Activated naive CD4-positive, alpha-beta T cell treated with anti-CD3 and anti-CD28 coated beads, Interleukin-2, amount 10 ng/mL, durations not matched to agents 7 days and 5 days (primary cell): ENCODE measurements at regions not wholly inside any gene's neighbourhood (a gene's known extent, or its start where the extent isn't known, plus 50 kb on each side); places are given as distances from the start of the nearest gene placed in this dataset.

ENCODE experiments used
- CTCF ChIA-PET: fragments of 350-600 bp; sonication (Branson Sonifier 250); formaldehyde crosslinking; loops from one replicate; lab custom pipeline; 2021; ENCODE audit warnings: antibody characterized with exemption; lab: Charles Lee
- DNase-seq: peaks from one replicate; pipeline ENCODE4 v3.0.0-alpha.2; 2020
- H3K27ac Mint-ChIP-seq: one replicate; pipeline ENCODE4 v1.8.0; 2021; ENCODE audit warnings: mild to moderate bottlenecking, moderate library complexity, mixed read lengths
- H3K27me3 Mint-ChIP-seq: one replicate; pipeline ENCODE4 v1.8.0; 2021; ENCODE audit warnings: mild to moderate bottlenecking, mixed read lengths
- H3K36me3 Mint-ChIP-seq: one replicate; pipeline ENCODE4 v1.8.0; 2021; ENCODE audit warnings: mixed read lengths
- H3K4me1 Mint-ChIP-seq: one replicate; pipeline ENCODE4 v1.8.0; 2021; ENCODE audit warnings: mixed read lengths
- H3K4me3 Mint-ChIP-seq: one replicate; pipeline ENCODE4 v1.8.0; 2021; ENCODE audit warnings: mild to moderate bottlenecking, moderate library complexity, mixed read lengths
- H3K9me3 Mint-ChIP-seq: one replicate; pipeline ENCODE4 v1.8.0; 2021; ENCODE audit warnings: mixed read lengths

DNA sequence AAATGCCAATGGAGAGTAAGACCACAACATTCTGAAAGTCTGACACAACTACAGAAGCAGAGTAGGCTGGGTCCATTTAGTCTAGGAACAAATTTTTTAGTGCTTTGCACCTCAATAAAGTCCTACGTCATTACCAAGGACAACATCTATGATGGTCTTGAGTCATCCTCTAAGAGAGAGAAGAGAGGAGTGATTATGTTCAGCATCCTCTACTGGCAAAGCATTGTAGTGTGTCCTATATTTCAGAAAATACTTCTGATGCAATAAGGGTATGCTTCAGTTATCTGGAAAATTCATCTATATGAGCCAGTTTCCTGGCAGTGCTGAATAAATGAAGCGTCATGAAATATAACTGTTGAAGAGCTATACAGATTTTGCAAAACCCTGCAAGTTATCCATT lies 95.6 kb downstream of the P2RY1 start:
- H3K4me3 Mint-ChIP-seq = no peak overlapping the region
- no peaks in the 10 kb centered on the region for H3K9me3 Mint-ChIP-seq
- no peaks in the 10 kb centered on the region for H3K27me3 Mint-ChIP-seq
- H3K36me3 Mint-ChIP-seq = no peaks in the 10 kb centered on the region
- CTCF ChIA-PET = no interaction called here
- no peaks in the 10 kb centered on the region for H3K4me1 Mint-ChIP-seq
- DNase-seq = no peak
- H3K27ac Mint-ChIP-seq = no peak overlapping the region

DNA sequence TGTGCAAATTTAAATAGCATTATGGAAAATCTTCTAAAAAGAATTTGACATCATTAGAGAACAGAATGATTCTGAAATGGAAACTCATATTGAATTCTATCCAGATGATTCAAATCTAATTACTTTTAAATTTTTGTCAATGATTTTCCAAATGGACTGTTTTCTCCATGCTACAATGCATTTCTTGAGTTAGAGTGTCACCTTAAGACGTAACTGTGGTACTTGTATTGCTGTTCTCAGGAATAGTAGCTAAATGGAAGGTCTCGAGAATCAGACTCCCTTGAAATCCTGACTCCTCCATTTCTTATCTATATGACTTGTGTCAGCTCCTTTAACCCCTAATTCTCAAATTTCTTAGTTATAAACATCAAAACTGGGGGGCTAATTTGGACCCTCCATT lies 102.3 kb downstream of the P2RY1 start:
- H3K27ac Mint-ChIP-seq = no peak overlapping the region
- DNase-seq = no peak
- CTCF ChIA-PET = no interaction called here
- H3K4me1 Mint-ChIP-seq = no peaks in the 10 kb centered on the region
- no peaks in the 10 kb centered on the region for H3K9me3 Mint-ChIP-seq
- H3K36me3 Mint-ChIP-seq = no peaks in the 10 kb centered on the region
- H3K4me3 Mint-ChIP-seq = no peak overlapping the region
- no peaks in the 10 kb centered on the region for H3K27me3 Mint-ChIP-seq

DNA sequence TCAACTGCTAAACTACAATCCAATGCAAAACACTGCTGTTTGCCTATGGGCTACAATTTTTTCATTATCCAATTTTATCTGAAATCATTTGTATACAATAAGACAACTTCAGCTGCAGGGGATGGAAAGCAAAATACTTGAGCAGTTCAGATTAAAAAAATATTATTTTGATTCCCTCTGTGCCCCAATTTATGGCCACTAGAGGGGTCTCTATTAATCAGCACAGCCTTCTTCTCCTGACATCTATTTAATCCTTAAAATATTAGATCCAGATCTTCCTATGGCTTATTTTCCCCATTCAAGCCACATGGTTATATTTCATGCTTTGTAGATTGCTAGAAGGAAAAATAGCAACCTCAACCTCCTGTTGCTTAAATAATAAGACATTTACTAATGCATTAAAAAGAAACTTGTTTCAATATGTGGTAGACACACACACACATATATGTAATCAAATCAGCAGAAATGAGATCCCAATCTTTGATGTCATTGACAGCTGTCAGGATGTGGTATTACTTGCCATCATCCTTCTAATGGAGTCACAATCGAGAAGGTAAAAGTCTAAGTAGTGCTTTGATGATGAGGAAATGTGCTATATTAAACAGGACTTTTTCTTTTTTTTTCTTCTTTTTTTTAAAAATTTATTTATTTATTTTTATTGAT lies 104.2 kb downstream of the P2RY1 start:
- Mint-ChIP-seq H3K9me3 (no peaks in the 10 kb centered on the region), H3K27me3 (no peaks in the 10 kb centered on the region), H3K27ac (no peak overlapping the region), H3K36me3 (no peaks in the 10 kb centered on the region), H3K4me1 (no peaks in the 10 kb centered on the region), H3K4me3 (no peak overlapping the region)
- DNase-seq = no peak
- CTCF ChIA-PET = no interaction called here

DNA sequence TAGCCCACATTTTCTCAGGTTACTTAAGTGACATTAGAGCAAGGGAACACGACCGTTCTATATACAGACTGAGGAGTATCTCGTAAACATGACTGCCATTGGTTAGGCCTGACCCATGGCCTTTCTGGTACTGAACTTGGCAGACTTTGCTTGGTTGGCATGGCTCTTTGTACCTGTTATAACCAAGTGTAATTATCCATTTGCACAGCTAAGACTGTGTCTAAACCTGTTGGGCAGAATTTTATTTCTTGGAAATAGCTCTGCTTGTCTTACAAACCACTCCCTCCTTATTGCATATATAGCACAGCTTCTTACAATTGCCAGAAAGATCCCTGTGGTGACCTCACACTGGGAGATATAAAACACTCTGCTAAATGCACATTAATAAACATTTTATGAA lies 106.9 kb downstream of the P2RY1 start:
- H3K4me1 Mint-ChIP-seq = no peaks in the 10 kb centered on the region
- H3K27ac Mint-ChIP-seq = no peak overlapping the region
- DNase-seq = no peak
- H3K36me3 Mint-ChIP-seq = no peaks in the 10 kb centered on the region
- H3K4me3 Mint-ChIP-seq = no peak overlapping the region
- H3K27me3 Mint-ChIP-seq = no peaks in the 10 kb centered on the region
- CTCF ChIA-PET = no interaction called here
- no peaks in the 10 kb centered on the region for H3K9me3 Mint-ChIP-seq

DNA sequence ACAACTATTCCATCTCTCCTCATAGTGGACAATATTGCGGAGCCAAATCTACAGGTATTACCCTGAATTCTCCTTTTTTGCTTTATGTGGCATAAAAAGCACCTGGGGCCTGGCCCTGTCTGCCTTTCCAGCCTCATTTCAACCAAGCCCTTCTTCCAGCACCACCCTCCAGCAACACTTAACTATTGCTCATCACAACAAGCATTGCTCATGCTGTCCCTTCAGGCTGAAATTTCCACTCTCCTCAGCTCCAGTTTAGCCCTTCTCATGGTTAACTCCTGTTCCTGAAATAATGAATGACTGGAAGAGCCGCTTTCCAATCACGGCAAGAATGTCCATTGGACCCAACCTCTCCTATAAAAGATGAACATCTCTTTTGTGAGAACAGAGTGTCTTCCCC lies 107.4 kb downstream of the P2RY1 start:
- no peak overlapping the region for H3K27ac Mint-ChIP-seq
- no peaks in the 10 kb centered on the region for H3K27me3 Mint-ChIP-seq
- no peaks in the 10 kb centered on the region for H3K4me1 Mint-ChIP-seq
- H3K36me3 Mint-ChIP-seq = no peaks in the 10 kb centered on the region
- CTCF ChIA-PET = no interaction called here
- no peak for DNase-seq
- no peaks in the 10 kb centered on the region for H3K9me3 Mint-ChIP-seq
- no peak overlapping the region for H3K4me3 Mint-ChIP-seq

DNA sequence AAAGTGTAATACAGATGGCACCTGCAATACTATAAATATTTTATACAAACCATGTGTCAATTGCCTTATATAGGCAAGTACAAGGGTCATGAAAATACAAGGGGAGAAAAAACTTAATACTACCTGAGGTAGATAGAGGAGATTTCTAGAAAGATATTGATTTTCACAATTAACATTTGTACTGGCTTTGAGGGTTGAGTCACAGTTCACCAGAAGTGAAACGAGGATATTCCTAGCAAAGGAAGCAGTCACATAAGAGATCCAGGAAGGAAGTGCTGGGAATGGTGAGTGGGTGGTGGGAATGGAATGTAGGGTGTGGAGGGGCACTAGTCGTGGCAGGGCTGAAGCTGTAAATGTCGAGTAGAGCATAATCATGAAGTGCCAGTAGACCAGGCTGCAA lies 108.7 kb downstream of the P2RY1 start:
- DNase-seq = no peak
- CTCF ChIA-PET = no interaction called here
- Mint-ChIP-seq H3K27me3 (no peaks in the 10 kb centered on the region), H3K9me3 (no peaks in the 10 kb centered on the region), H3K27ac (no peak overlapping the region), H3K36me3 (no peaks in the 10 kb centered on the region), H3K4me3 (no peak overlapping the region), H3K4me1 (no peaks in the 10 kb centered on the region)

DNA sequence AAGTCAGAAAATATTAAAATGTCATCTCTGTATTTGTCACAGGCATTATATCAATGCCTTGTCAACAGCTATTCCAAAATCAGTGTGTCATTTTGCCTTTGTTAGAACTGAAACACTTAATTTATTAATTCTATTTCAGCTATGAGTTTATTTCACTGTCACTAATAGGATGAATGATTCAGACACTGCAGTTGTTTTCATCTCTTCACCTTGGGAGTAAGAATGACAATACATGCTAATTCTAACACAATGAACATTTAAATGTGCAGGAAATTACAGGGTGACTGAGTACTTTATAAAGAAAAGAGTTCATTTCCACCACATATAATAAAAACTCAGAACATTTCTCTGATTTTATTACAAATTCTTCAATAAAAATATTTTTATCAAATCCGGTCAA lies 109.7 kb downstream of the P2RY1 start:
- Mint-ChIP-seq H3K9me3 (no peaks in the 10 kb centered on the region), H3K27me3 (peaks cover 4% of the 10 kb centered on the region), H3K36me3 (no peaks in the 10 kb centered on the region), H3K27ac (no peak overlapping the region), H3K4me1 (no peaks in the 10 kb centered on the region), H3K4me3 (no peak overlapping the region)
- no peak for DNase-seq
- CTCF ChIA-PET = interaction anchor here (0.6 kb wide), 1 partner anchor 292 kb away, joined by 3 read pairs; no protein-coding TSS in a partner anchor

DNA sequence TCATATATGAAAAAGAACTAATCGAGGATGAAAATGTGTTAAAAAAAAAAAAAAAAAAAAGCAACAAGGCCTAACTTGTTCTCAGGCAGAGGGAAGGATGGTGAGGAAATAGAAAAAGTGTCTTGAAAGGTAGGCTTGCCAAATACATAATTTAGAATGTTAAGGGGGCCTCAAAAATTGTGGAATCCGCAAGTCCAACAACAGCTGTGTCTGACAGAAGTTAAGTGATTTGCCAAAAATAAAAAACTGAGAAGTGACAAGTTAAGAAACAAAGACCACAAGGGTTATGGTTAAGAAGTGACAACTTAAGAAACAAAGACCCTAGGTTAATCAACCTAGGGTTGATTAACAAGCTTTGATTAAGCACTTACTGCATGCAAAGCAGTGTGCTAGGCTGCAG lies 110.6 kb downstream of the P2RY1 start:
- CTCF ChIA-PET = no interaction called here
- Mint-ChIP-seq H3K27me3 (peaks cover 4% of the 10 kb centered on the region), H3K4me3 (no peak overlapping the region), H3K36me3 (no peaks in the 10 kb centered on the region), H3K9me3 (no peaks in the 10 kb centered on the region), H3K27ac (no peak overlapping the region), H3K4me1 (no peaks in the 10 kb centered on the region)
- DNase-seq = no peak

DNA sequence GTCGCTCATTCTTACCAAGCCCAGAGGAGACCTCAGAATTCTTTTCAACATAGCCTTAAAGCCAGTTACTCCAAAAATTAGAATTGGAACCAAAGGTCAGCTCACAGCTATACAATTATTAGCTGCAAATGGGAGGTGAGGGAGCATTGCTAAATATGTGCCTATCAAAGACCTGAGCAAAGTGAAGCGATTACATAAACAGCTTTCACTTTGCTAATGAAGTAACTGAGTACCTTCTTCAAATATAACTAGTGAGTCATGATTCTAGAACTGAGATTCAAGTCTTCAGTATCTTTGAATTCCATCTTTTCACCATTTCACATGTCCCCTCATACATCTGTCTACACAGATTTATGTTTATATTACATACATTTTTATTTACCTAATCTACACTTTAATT lies 122.6 kb downstream of the P2RY1 start:
- no peaks in the 10 kb centered on the region for H3K4me1 Mint-ChIP-seq
- CTCF ChIA-PET = no interaction called here
- no peaks in the 10 kb centered on the region for H3K27me3 Mint-ChIP-seq
- H3K27ac Mint-ChIP-seq = no peak overlapping the region
- H3K4me3 Mint-ChIP-seq = no peak overlapping the region
- H3K9me3 Mint-ChIP-seq = no peaks in the 10 kb centered on the region
- no peak for DNase-seq
- H3K36me3 Mint-ChIP-seq = no peaks in the 10 kb centered on the region

DNA sequence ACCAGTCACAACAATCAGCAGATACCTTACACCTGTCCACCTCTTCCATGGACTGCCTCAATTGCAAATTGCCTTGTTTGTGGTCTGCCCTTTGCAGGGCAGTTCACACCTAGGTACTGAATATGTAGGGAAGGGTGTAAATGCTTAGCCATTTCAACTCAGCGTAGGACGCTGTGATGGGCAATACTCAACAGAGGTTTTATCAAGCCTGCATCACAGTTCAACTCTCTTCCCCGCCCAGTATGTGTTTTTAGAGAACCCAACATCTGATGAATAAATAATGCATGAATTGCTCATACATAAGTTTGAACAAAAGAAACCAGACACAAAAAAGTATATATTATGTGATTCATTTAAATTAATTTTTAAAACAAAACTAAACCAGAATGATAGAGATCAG lies 124.4 kb downstream of the P2RY1 start:
- no peak for DNase-seq
- no peaks in the 10 kb centered on the region for H3K27me3 Mint-ChIP-seq
- H3K27ac Mint-ChIP-seq = no peak overlapping the region
- no peaks in the 10 kb centered on the region for H3K36me3 Mint-ChIP-seq
- H3K9me3 Mint-ChIP-seq = no peaks in the 10 kb centered on the region
- H3K4me1 Mint-ChIP-seq = no peaks in the 10 kb centered on the region
- CTCF ChIA-PET = no interaction called here
- H3K4me3 Mint-ChIP-seq = no peak overlapping the region

DNA sequence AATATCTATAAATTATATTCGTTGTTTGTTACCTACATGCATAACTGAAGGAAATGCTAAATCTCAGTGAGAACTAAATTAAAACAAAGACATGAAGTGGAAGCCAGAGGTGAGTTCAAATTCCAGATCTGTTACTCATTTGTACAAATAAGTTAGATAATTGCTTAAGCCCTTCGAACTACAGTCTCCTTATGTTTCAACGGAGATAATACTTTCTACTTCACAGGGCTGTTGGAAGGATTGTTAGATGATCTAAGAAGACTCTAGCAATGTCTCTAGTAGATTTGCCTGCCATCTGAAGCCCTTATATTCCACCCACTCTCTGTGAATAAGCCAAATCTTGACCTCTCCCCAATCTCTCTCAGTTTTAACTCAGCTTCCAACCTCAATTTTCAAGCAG lies 125.8 kb downstream of the P2RY1 start:
- H3K27ac Mint-ChIP-seq = no peak overlapping the region
- H3K36me3 Mint-ChIP-seq = no peaks in the 10 kb centered on the region
- no peak for DNase-seq
- H3K4me1 Mint-ChIP-seq = no peaks in the 10 kb centered on the region
- no peak overlapping the region for H3K4me3 Mint-ChIP-seq
- CTCF ChIA-PET = no interaction called here
- H3K27me3 Mint-ChIP-seq = no peaks in the 10 kb centered on the region
- no peaks in the 10 kb centered on the region for H3K9me3 Mint-ChIP-seq

DNA sequence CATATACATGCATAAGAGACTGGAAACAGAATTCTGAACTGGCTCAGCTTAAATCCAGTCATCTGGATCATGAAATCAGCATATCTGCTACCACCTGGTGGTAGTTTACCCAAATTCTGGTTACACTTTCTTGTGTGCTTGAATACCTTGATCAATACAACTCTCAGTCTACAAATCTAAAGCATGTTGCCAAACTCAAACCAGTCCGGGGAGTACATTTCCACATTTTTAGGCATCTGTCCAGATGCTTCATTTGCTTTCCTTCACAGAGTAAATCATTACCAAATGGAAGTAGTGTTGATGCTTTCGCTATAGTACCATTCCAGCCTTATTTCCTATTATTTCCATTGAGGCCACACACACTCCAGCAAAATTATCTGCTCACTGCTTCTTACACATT lies 126.4 kb downstream of the P2RY1 start:
- no peak overlapping the region for H3K4me3 Mint-ChIP-seq
- CTCF ChIA-PET = no interaction called here
- H3K9me3 Mint-ChIP-seq = no peaks in the 10 kb centered on the region
- no peaks in the 10 kb centered on the region for H3K4me1 Mint-ChIP-seq
- no peak overlapping the region for H3K27ac Mint-ChIP-seq
- H3K27me3 Mint-ChIP-seq = no peaks in the 10 kb centered on the region
- no peak for DNase-seq
- H3K36me3 Mint-ChIP-seq = no peaks in the 10 kb centered on the region

DNA sequence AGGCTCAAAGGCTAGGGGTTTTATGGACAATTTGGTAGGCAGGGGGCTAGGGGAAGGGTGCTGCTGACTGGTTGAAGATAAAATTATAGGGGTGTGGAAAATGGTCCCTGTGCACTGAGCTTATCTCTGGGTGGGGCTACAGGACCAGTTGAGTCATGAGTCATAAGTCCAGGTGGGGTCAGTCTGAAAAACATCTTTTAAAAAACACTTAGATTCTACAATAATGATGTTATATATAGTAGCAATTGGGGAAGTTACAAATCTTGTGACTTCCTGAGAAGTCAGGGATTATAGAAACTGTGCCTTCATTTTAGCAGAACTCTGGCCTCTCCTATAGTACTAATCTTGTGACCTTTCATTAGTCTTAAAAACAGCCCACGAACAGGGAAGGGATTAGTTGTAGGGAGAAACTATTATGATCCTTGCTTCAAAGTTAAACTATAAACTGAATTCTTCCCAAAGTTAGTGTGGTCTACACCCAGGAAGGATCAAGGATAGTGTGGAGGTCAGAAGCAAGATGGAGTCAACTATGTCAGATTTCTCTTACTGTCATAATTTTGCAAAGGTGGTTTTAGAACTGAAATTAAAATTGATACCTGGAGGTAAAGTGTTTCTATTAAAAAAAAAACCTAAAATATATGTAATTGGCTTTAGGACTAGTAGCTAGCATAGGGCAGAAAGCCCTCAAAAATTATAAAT lies 130.1 kb downstream of the P2RY1 start:
- Mint-ChIP-seq H3K9me3 (no peaks in the 10 kb centered on the region), H3K27ac (no peak overlapping the region), H3K4me3 (no peak overlapping the region), H3K4me1 (no peaks in the 10 kb centered on the region), H3K36me3 (no peaks in the 10 kb centered on the region), H3K27me3 (no peaks in the 10 kb centered on the region)
- no peak for DNase-seq
- CTCF ChIA-PET = no interaction called here

DNA sequence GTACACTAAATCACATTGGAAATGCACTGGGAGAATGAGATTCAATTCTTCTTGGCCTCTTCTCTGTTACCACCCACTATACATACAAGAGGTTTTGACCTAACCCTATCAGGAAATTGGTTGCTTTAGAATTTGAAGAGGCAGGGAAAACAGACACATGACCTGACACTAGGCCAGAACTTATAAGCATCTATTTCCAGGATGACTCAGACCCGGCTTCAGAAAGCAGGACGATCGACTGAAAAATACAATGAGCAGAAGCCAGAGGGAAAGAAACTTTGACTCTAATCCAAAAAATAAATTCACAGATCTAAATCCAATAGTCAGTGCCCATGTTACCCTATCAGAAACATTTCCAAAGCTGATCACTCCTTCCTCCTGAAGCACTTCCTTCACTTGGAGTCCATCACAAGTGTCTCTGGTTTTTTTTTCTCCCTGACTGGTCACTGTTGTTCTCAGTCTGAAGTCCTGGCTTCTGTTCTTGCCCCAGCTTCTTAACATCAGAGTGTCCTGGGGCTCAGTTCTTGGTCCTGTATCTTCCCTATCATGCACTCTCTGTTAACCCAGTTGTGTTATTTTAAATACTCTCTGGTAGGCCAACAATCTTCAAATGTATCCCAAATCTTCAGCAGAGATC lies 133.6 kb downstream of the P2RY1 start:
- Mint-ChIP-seq H3K27ac (no peak overlapping the region), H3K9me3 (no peaks in the 10 kb centered on the region), H3K4me1 (no peaks in the 10 kb centered on the region), H3K36me3 (no peaks in the 10 kb centered on the region), H3K4me3 (no peak overlapping the region), H3K27me3 (no peaks in the 10 kb centered on the region)
- CTCF ChIA-PET = no interaction called here
- no peak for DNase-seq
